ENCODE measurements at regions not wholly inside any gene's neighbourhood (a gene's known extent, or its start where the extent isn't known, plus 50 kb on each side); places are given as distances from the start of the nearest gene placed in this dataset.

GRCh38 chr7:54260941-54261371 is 281.2 kb upstream of the VSTM2A start:
- TF ChIP-seq CTCF (IDR thresholded peaks at IDR 0.05) (no peak), POLR2A (IDR thresholded peaks at IDR 0.05) (no peak)
